GM23338 (cell line): ENCODE measurements at regions not wholly inside any gene's neighbourhood (a gene's known extent, or its start where the extent isn't known, plus 50 kb on each side); places are given as distances from the start of the nearest gene placed in this dataset.

ENCODE experiments used
- ATAC-seq: fragments of 200-7000 bp; cut with Tn5 transposase; 3 replicates; pipeline ENCODE4 v1.9.1; 2020
- DNase-seq: peaks from one replicate; pipeline ENCODE4 v3.0.0-alpha.2; 2015; ENCODE audit warnings: low spot score
- H2AFZ ChIP-seq: fragments of 200-600 bp; sonication (generic); 2 replicates; pipeline ENCODE4 v1.8.0; 2016; ENCODE audit warnings: antibody characterized with exemption, mild to moderate bottlenecking, moderate library complexity
- H3F3A ChIP-seq: fragments of 200-600 bp; sonication (generic); replicated peaks from 2 replicates; pipeline ENCODE4 v1.8.0; 2017; ENCODE audit warnings: antibody characterized with exemption, mixed run types, low read depth
- H3K27ac ChIP-seq: fragments of 200-600 bp; sonication (generic); 2 replicates; pipeline ENCODE4 v1.6.1; 2016; ENCODE audit warnings: low read depth
- H3K27me3 ChIP-seq: fragments of 200-600 bp; sonication (generic); 2 replicates; pipeline ENCODE4 v1.8.0; 2016; ENCODE audit warnings: mild to moderate bottlenecking, mixed run types, moderate library complexity; ENCODE audit not compliant: insufficient read depth
- H3K36me3 ChIP-seq: fragments of 200-600 bp; sonication (generic); 2 replicates; pipeline ENCODE4 v1.8.0; 2016; ENCODE audit warnings: mild to moderate bottlenecking; ENCODE audit not compliant: insufficient read depth
- H3K4me1 ChIP-seq: fragments of 200-600 bp; sonication (generic); 2 replicates; pipeline ENCODE4 v1.8.0; 2016; ENCODE audit warnings: mild to moderate bottlenecking, moderate library complexity; ENCODE audit not compliant: insufficient read depth
- H3K4me2 ChIP-seq: fragments of 200-600 bp; sonication (generic); 2 replicates; pipeline ENCODE4 v1.7.1; 2017; ENCODE audit warnings: mixed run types
- H3K4me3 ChIP-seq: fragments of 200-600 bp; sonication (generic); 2 replicates; pipeline ENCODE4 v1.6.1; 2016; ENCODE audit warnings: mixed run types
- H3K79me2 ChIP-seq: fragments of 200-600 bp; sonication (generic); replicated peaks from 2 replicates; pipeline ENCODE4 v1.8.0; 2017; ENCODE audit warnings: mild to moderate bottlenecking; ENCODE audit not compliant: insufficient read depth
- H3K9me2 ChIP-seq: fragments of 200-600 bp; sonication (generic); 2 replicates; pipeline ENCODE4 v1.8.0; 2017; ENCODE audit not compliant: insufficient read depth
- H4K20me1 ChIP-seq: fragments of 200-600 bp; sonication (generic); replicated peaks from 2 replicates; pipeline ENCODE4 v1.8.0; 2017; ENCODE audit warnings: mild to moderate bottlenecking; ENCODE audit not compliant: insufficient read depth
- H3K27ac Mint-ChIP-seq: 2 replicates; pipeline ENCODE4 v1.8.0; 2020; ENCODE audit warnings: inconsistent platforms, mild to moderate bottlenecking, moderate library complexity, mixed read lengths
- H3K27me3 Mint-ChIP-seq: 3 replicates; pipeline ENCODE4 v1.8.0; 2022; ENCODE audit warnings: low read depth, mild to moderate bottlenecking, moderate library complexity, mixed read lengths, inconsistent platforms; ENCODE audit not compliant: insufficient read depth, poor library complexity
- H3K36me3 Mint-ChIP-seq: 3 replicates; pipeline ENCODE4 v1.8.0; 2021; ENCODE audit warnings: low read depth, mild to moderate bottlenecking, inconsistent platforms, moderate library complexity, mixed read lengths
- H3K4me1 Mint-ChIP-seq: 3 replicates; pipeline ENCODE4 v1.8.0; 2020; ENCODE audit warnings: mild to moderate bottlenecking, inconsistent platforms, mixed read lengths
- H3K4me3 Mint-ChIP-seq: 3 replicates; pipeline ENCODE4 v1.8.0; 2021; ENCODE audit warnings: moderate library complexity, mild to moderate bottlenecking, inconsistent platforms, mixed read lengths
- H3K9me3 Mint-ChIP-seq: 3 replicates; pipeline ENCODE4 v1.8.0; 2020; ENCODE audit warnings: moderate library complexity, mild to moderate bottlenecking, inconsistent platforms, mixed read lengths
- CREB1 ChIP-seq: fragments of 250-450 bp; sonication (Bioruptor Pico); IDR thresholded peaks from 2 replicates; pipeline ENCODE4 v1.5.0; 2020; ENCODE audit warnings: low read depth, mild to moderate bottlenecking, moderate library complexity
- CTCF ChIP-seq, 2 experiments: fragments of 200-600 bp in 1 of 2; sonication (generic) in 1 of 2; conservative IDR thresholded peaks; 2 replicates each; pipeline versions ENCODE4 v1.5.1 to v1.6.1; 2016 to 2017; ENCODE audit warnings: antibody characterized with exemption in 2 of 2, low read depth in 2 of 2, mild to moderate bottlenecking in 2 of 2, moderate library complexity in 1 of 2
- ETS1 ChIP-seq: IDR thresholded peaks from 2 replicates; pipeline ENCODE4 v1.6.1; 2016; ENCODE audit warnings: antibody characterized with exemption
- EZH2 ChIP-seq: fragments of 200-600 bp; sonication (generic); IDR thresholded peaks from one replicate; pipeline ENCODE4 v1.8.0; 2017; ENCODE audit warnings: antibody characterized with exemption, mild to moderate bottlenecking, low read depth; ENCODE audit not compliant: unreplicated experiment
- EZH2phosphoT487 ChIP-seq: fragments of 200-600 bp; sonication (generic); IDR thresholded peaks from one replicate; pipeline ENCODE4 v1.8.1; 2018; ENCODE audit warnings: antibody characterized with exemption; ENCODE audit not compliant: unreplicated experiment
- NANOG ChIP-seq: IDR thresholded peaks from 2 replicates; pipeline ENCODE4 v1.6.1; 2016; ENCODE audit warnings: antibody characterized with exemption, borderline replicate concordance
- POLR2AphosphoS5 ChIP-seq: IDR thresholded peaks from 2 replicates; pipeline ENCODE4 v1.6.1; 2016; ENCODE audit warnings: antibody characterized with exemption, low read depth
- REST ChIP-seq: IDR thresholded peaks from one replicate; pipeline ENCODE4 v1.6.1; 2018; ENCODE audit warnings: antibody characterized with exemption; ENCODE audit not compliant: unreplicated experiment
- STAT1 ChIP-seq: IDR thresholded peaks from one replicate; pipeline ENCODE4 v1.6.1; 2016; ENCODE audit warnings: antibody characterized with exemption; ENCODE audit not compliant: unreplicated experiment
- ZNF331 ChIP-seq: fragments of 250-450 bp; sonication (Bioruptor Pico); IDR thresholded peaks from 2 replicates; pipeline ENCODE4 v1.5.0; 2020; ENCODE audit warnings: low read depth, mild to moderate bottlenecking, moderate library complexity

- peak overlapping the region; percentile 3; the same call in 1 of the 2 replicates for H3K27ac Mint-ChIP-seq
- Histone ChIP-seq H4K20me1 (no peaks in the 10 kb centered on the region), H3K4me1 (no peaks in the 10 kb centered on the region), H3F3A (no peaks in the 10 kb centered on the region), H3K36me3 (no peaks in the 10 kb centered on the region), H3K27me3 (no peaks in the 10 kb centered on the region), H3K9me2 (no peaks in the 10 kb centered on the region), H3K79me2 (no peaks in the 10 kb centered on the region), H2AFZ (no peak overlapping the region), H3K4me2 (no peak overlapping the region), H3K4me3 (no peak overlapping the region), H3K27ac (no peak overlapping the region)
- no peak for TF ChIP-seq EZH2
- no peak for TF ChIP-seq ETS1
- no peak for TF ChIP-seq NANOG
- TF ChIP-seq REST, result no peak
- no peak for TF ChIP-seq EZH2phosphoT487
- no peak for TF ChIP-seq STAT1
- no peak for TF ChIP-seq CTCF (conservative IDR thresholded peaks at IDR 0.05; ENCODE audit: low read depth in 2 of 2)
- TF ChIP-seq ZNF331 (CRISPR knock-in tag), result no peak
- no peak for TF ChIP-seq CREB1
- no peak for TF ChIP-seq POLR2AphosphoS5
- DNase-seq (no peak), ATAC-seq (no peak)
- H3K9me3 Mint-ChIP-seq, result no peaks in the 10 kb centered on the region
- H3K36me3 Mint-ChIP-seq, result no peaks in the 10 kb centered on the region
- no peaks in the 10 kb centered on the region for H3K27me3 Mint-ChIP-seq
- H3K4me1 Mint-ChIP-seq, result no peaks in the 10 kb centered on the region
- no peak overlapping the region for H3K4me3 Mint-ChIP-seq
Measured at GRCh38 chr3:84307339-84307738, 651.5 kb upstream of the CADM2 start.

- H3K27me3 ChIP-seq, result no peaks in the 10 kb centered on the region
- DNase-seq (no peak), ATAC-seq (no peak)
- no peaks in the 10 kb centered on the region for H3K9me2 ChIP-seq
- H3K36me3 ChIP-seq, result no peaks in the 10 kb centered on the region
- Mint-ChIP-seq H3K36me3 (no peaks in the 10 kb centered on the region), H3K4me3 (no peak overlapping the region), H3K27ac (no peak overlapping the region), H3K4me1 (no peaks in the 10 kb centered on the region), H3K27me3 (no peaks in the 10 kb centered on the region), H3K9me3 (no peaks in the 10 kb centered on the region)
- H3K4me3 ChIP-seq, result no peak overlapping the region
- no peaks in the 10 kb centered on the region for H4K20me1 ChIP-seq
- no peaks in the 10 kb centered on the region for H3K4me1 ChIP-seq
- no peak overlapping the region for H3K27ac ChIP-seq
- no peaks in the 10 kb centered on the region for H3F3A ChIP-seq
- no peaks in the 10 kb centered on the region for H3K79me2 ChIP-seq
- no peak overlapping the region for H2AFZ ChIP-seq
- H3K4me2 ChIP-seq, result no peak overlapping the region
- TF ChIP-seq EZH2phosphoT487 (no peak), ETS1 (no peak), REST (no peak), EZH2 (no peak), POLR2AphosphoS5 (no peak), ZNF331 (CRISPR knock-in tag) (no peak), CTCF (conservative IDR thresholded peaks at IDR 0.05; ENCODE audit: low read depth in 2 of 2) (no peak), STAT1 (no peak)
Measured at GRCh38 chr3:84308379-84308778, 650.4 kb upstream of the CADM2 start.
